HCT116 (cell line): ENCODE measurements at regions not wholly inside any gene's neighbourhood (a gene's known extent, or its start where the extent isn't known, plus 50 kb on each side); places are given as distances from the start of the nearest gene placed in this dataset.

Experiments used
- ATAC-seq: fragments of 200-7000 bp; cut with Tn5 transposase; 2 replicates; pipeline ENCODE4 v1.9.1; 2020; ENCODE audit warnings: mild to moderate bottlenecking, moderate library complexity
- BruUV-seq: library from RNA; stranded (reverse); fragments of 400-500 nt; replicated peaks from 2 replicates; lab custom pipeline; 2021; lab: Mats Ljungman, UMichigan
- CTCF ChIA-PET: fragments of 300-600 bp; sonication (Branson Sonifier 250); formaldehyde crosslinking; loops from one replicate; lab custom pipeline; 2021; ENCODE audit warnings: antibody characterized with exemption; lab: Charles Lee
- POLR2A ChIA-PET: fragments of 300-600, 350-600 bp; sonication (Branson Sonifier 250); formaldehyde crosslinking; loops from one replicate; lab custom pipeline; 2021; ENCODE audit warnings: antibody characterized with exemption; lab: Charles Lee
- RAD21 ChIA-PET, 2 experiments: fragments of 300-600 bp; sonication (Branson Sonifier 250); formaldehyde crosslinking; loops; one replicate each; lab custom pipeline; 2023; ENCODE audit warnings: low total read pairs in 2 of 2; ENCODE audit not compliant: uncharacterized antibody in 2 of 2, unreplicated experiment in 2 of 2, low non-redundant PET in 1 of 2; lab: Charles Lee
- DNase-seq: peaks from one replicate; pipeline ENCODE4 v3.0.0-alpha.2; 2010; ENCODE audit warnings: low read depth, low spot score
- H2AFZ ChIP-seq: fragments of 200-600 bp; shearing (Covaris generic), sonication (generic); 2 replicates; pipeline ENCODE4 v1.6.1; 2017; ENCODE audit warnings: low read depth, mixed run types, mixed read lengths, antibody characterized with exemption, low read length; ENCODE audit not compliant: poor library complexity, severe bottlenecking
- H3K27ac ChIP-seq: 2 replicates; pipeline ENCODE4 v1.5.1; 2012; ENCODE audit warnings: low read depth, low read length
- H3K27me3 ChIP-seq: fragments of 200-600 bp; sonication (generic); 2 replicates; pipeline ENCODE4 v1.6.1; 2016; ENCODE audit warnings: mixed run types, low read length, mixed read lengths; ENCODE audit not compliant: insufficient read depth
- H3K36me3 ChIP-seq, 2 experiments: fragments of 200-500 bp in 1 of 2; fragments of 200-600 bp in 1 of 2; sonication (Bioruptor generic) in 1 of 2; sonication (generic) in 1 of 2; 2 replicates each; pipeline versions ENCODE4 v1.5.1 to v1.6.1; 2014 to 2016; ENCODE audit warnings: low read length in 2 of 2, inconsistent platforms in 1 of 2, mixed read lengths in 1 of 2, mixed run types in 1 of 2; ENCODE audit not compliant: insufficient read depth in 2 of 2, control insufficient read depth in 1 of 2
- H3K4me1 ChIP-seq, 2 experiments: fragments of 200-600 bp in 1 of 2; sonication (generic) in 1 of 2; 2 replicates each; pipeline versions ENCODE4 v1.5.1 to v1.6.1; 2012 to 2017; ENCODE audit warnings: low read length in 2 of 2, inconsistent platforms in 1 of 2, mild to moderate bottlenecking in 1 of 2, mixed read lengths in 1 of 2, mixed run types in 1 of 2, moderate library complexity in 1 of 2; ENCODE audit not compliant: insufficient read depth in 2 of 2, control insufficient read depth in 1 of 2
- H3K4me2 ChIP-seq: fragments of 200-600 bp; sonication (generic); 2 replicates; pipeline ENCODE4 v1.6.1; 2017; ENCODE audit warnings: mixed run types, low read length, mixed read lengths
- H3K4me3 ChIP-seq, 2 experiments: fragments of 200-600 bp in 1 of 2; sonication (generic) in 1 of 2; replicated peaks in 1 of 2; 2 replicates each; pipeline ENCODE4 v1.5.1; 2011 to 2016; ENCODE audit warnings: low read length in 2 of 2, control low read depth in 1 of 2, low read depth in 1 of 2, mild to moderate bottlenecking in 1 of 2, mixed read lengths in 1 of 2, mixed run types in 1 of 2
- H3K79me2 ChIP-seq: fragments of 200-600 bp; sonication (generic); 2 replicates; pipeline ENCODE4 v1.6.1; 2017; ENCODE audit warnings: mild to moderate bottlenecking, mixed run types, low read length, moderate library complexity, mixed read lengths; ENCODE audit not compliant: insufficient read depth
- H3K9ac ChIP-seq: fragments of 200-600 bp; sonication (generic); 2 replicates; pipeline ENCODE4 v1.6.1; 2016; ENCODE audit warnings: low read length, mixed read lengths
- H3K9me2 ChIP-seq: fragments of 200-600 bp; sonication (generic), shearing (Covaris generic); 2 replicates; pipeline ENCODE4 v1.6.1; 2017; ENCODE audit warnings: mixed run types, mild to moderate bottlenecking, moderate library complexity; ENCODE audit not compliant: insufficient read depth
- H3K9me3 ChIP-seq, 2 experiments: fragments of 200-500 bp in 1 of 2; fragments of 200-600 bp in 1 of 2; sonication (Bioruptor generic) in 1 of 2; sonication (generic) in 1 of 2; 2 replicates each; pipeline ENCODE4 v1.6.1; 2014 to 2017; ENCODE audit warnings: low read length in 2 of 2, mixed read lengths in 2 of 2, inconsistent platforms in 1 of 2, low read depth in 1 of 2, mild to moderate bottlenecking in 1 of 2, mixed run types in 1 of 2, moderate library complexity in 1 of 2; ENCODE audit not compliant: control insufficient read depth in 1 of 2, insufficient read depth in 1 of 2
- H4K20me1 ChIP-seq: fragments of 200-600 bp; sonication (generic), shearing (Covaris generic); 2 replicates; pipeline ENCODE4 v1.6.1; 2017; ENCODE audit warnings: mixed run types, mild to moderate bottlenecking, moderate library complexity; ENCODE audit not compliant: insufficient read depth
- CBX3 ChIP-seq: IDR thresholded peaks from 2 replicates; pipeline ENCODE4 v1.6.1; 2012; ENCODE audit warnings: low read depth
- CEBPB ChIP-seq: IDR thresholded peaks from 2 replicates; pipeline ENCODE4 v1.6.1; 2012; ENCODE audit warnings: low read depth
- EGR1 ChIP-seq: IDR thresholded peaks from 2 replicates; pipeline ENCODE4 v1.6.1; 2012; ENCODE audit warnings: low read depth
- JUND ChIP-seq: IDR thresholded peaks from 2 replicates; pipeline ENCODE4 v1.6.1; 2012
- POLR2A ChIP-seq: IDR thresholded peaks from 2 replicates; pipeline ENCODE4 v1.7.0; 2011; ENCODE audit warnings: borderline replicate concordance; ENCODE audit not compliant: insufficient read depth, insufficient read length; ENCODE audit errors: extremely low read depth
- POLR2AphosphoS5 ChIP-seq: IDR thresholded peaks from 2 replicates; pipeline ENCODE4 v1.6.1; 2011; ENCODE audit warnings: mild to moderate bottlenecking, low read depth, low read length, moderate library complexity
- RAD21 ChIP-seq: IDR thresholded peaks from 2 replicates; pipeline ENCODE4 v1.6.1; 2012; ENCODE audit warnings: low read depth, mild to moderate bottlenecking
- SIN3A ChIP-seq: IDR thresholded peaks from 2 replicates; pipeline ENCODE4 v1.6.1; 2012; ENCODE audit warnings: low read depth
- SP1 ChIP-seq: IDR thresholded peaks from 2 replicates; pipeline ENCODE4 v1.6.1; 2012; ENCODE audit warnings: low read depth
- SRF ChIP-seq: IDR thresholded peaks from 2 replicates; pipeline ENCODE4 v1.6.1; 2012; ENCODE audit warnings: low read depth
- YY1 ChIP-seq: IDR thresholded peaks from 2 replicates; pipeline ENCODE4 v1.6.1; 2011; ENCODE audit warnings: low read length, low read depth, moderate library complexity, mild to moderate bottlenecking; ENCODE audit not compliant: insufficient replicate concordance; ENCODE audit errors: extremely low read depth
- ZNF274 ChIP-seq: fragments of 200-500 bp; sonication (Bioruptor generic); IDR thresholded peaks from 2 replicates; pipeline ENCODE4 v1.6.1; 2014; ENCODE audit warnings: mild to moderate bottlenecking, low read depth, low read length, inconsistent platforms
- intact Hi-C: fragments of 100-400 bp; cut with micrococcal nuclease; formaldehyde crosslinking; loops from 2 replicates; pipeline ENCODE4 v1.10.0; 2022
- TF ChIP-seq, protein P1 (sequence below): IDR thresholded peaks from 2 replicates; pipeline ENCODE4 v1.6.1; 2012; ENCODE audit warnings: low read depth
- TF ChIP-seq, protein P2 (sequence below): IDR thresholded peaks from 2 replicates; pipeline ENCODE4 v1.6.1; 2011; ENCODE audit warnings: mild to moderate bottlenecking, low read length, moderate library complexity; ENCODE audit not compliant: insufficient replicate concordance; ENCODE audit errors: extremely low read depth
- TF ChIP-seq, protein P3 (sequence below): IDR thresholded peaks from 2 replicates; pipeline ENCODE4 v1.6.1; 2012
- TF ChIP-seq, protein P4 (sequence below), 3 experiments: fragments of 200-600 bp in 1 of 3; sonication (generic) in 1 of 3; IDR thresholded peaks in 2 of 3; conservative IDR thresholded peaks in 1 of 3; 2 replicates each; pipeline ENCODE4 v1.5.1; 2012 to 2017; ENCODE audit warnings: low read depth in 2 of 3, low read length in 2 of 3, antibody characterized with exemption in 1 of 3, borderline replicate concordance in 1 of 3, control low read depth in 1 of 3, mild to moderate bottlenecking in 1 of 3, mixed read lengths in 1 of 3, mixed run types in 1 of 3, moderate library complexity in 1 of 3; ENCODE audit not compliant: insufficient read depth in 1 of 3

DNA sequence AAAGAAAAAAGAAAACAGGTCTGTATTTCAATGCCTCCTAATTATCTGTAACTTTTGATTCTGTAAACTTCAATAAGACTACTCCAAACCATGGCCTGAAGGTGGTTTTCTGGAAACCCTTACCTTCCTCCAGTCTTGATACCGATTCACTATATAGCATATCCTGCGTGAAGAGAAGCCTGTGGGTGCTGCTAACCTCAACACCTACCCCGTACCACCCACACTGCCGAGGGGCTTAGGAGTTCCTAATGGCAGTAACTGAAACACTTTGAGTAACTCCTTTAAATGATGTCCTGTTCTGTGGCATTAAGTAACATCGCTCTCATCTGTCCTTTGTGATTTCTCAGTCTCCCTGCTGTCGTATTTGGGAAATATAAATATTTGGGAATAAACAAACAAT lies 104.5 kb upstream of the CARMIL1 start (continued):
- TF ChIP-seq, protein P1, sequence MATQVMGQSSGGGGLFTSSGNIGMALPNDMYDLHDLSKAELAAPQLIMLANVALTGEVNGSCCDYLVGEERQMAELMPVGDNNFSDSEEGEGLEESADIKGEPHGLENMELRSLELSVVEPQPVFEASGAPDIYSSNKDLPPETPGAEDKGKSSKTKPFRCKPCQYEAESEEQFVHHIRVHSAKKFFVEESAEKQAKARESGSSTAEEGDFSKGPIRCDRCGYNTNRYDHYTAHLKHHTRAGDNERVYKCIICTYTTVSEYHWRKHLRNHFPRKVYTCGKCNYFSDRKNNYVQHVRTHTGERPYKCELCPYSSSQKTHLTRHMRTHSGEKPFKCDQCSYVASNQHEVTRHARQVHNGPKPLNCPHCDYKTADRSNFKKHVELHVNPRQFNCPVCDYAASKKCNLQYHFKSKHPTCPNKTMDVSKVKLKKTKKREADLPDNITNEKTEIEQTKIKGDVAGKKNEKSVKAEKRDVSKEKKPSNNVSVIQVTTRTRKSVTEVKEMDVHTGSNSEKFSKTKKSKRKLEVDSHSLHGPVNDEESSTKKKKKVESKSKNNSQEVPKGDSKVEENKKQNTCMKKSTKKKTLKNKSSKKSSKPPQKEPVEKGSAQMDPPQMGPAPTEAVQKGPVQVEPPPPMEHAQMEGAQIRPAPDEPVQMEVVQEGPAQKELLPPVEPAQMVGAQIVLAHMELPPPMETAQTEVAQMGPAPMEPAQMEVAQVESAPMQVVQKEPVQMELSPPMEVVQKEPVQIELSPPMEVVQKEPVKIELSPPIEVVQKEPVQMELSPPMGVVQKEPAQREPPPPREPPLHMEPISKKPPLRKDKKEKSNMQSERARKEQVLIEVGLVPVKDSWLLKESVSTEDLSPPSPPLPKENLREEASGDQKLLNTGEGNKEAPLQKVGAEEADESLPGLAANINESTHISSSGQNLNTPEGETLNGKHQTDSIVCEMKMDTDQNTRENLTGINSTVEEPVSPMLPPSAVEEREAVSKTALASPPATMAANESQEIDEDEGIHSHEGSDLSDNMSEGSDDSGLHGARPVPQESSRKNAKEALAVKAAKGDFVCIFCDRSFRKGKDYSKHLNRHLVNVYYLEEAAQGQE, result no peak
- TF ChIP-seq SRF (no peak), POLR2A (no peak)
- TF ChIP-seq, protein P2, sequence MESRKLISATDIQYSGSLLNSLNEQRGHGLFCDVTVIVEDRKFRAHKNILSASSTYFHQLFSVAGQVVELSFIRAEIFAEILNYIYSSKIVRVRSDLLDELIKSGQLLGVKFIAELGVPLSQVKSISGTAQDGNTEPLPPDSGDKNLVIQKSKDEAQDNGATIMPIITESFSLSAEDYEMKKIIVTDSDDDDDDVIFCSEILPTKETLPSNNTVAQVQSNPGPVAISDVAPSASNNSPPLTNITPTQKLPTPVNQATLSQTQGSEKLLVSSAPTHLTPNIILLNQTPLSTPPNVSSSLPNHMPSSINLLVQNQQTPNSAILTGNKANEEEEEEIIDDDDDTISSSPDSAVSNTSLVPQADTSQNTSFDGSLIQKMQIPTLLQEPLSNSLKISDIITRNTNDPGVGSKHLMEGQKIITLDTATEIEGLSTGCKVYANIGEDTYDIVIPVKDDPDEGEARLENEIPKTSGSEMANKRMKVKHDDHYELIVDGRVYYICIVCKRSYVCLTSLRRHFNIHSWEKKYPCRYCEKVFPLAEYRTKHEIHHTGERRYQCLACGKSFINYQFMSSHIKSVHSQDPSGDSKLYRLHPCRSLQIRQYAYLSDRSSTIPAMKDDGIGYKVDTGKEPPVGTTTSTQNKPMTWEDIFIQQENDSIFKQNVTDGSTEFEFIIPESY, result no peak
- TF ChIP-seq, all 23 proteins: peak for 0

DNA sequence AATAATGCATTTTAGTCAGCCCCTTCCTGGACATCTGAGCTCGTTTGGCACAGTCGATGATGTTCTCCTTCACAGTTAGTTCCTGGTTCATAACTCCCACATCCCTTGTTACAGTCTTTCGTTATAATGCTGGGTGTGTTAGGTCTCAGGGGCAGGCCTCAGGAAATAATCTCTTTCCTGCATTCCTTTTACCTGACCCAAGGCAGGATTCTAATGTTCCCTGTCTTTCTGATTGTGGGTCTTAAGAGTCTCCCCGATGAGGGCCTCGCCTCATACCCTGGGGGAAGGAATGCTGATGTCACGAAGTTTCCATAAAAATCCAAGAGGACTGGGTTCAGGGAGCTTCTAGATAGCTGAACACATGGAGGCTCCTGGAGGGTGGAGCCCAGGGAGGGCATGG lies 104.0 kb upstream of the CARMIL1 start:
- Histone ChIP-seq H3K36me3 (no peaks in the 10 kb centered on the region), H3K9me3 (no peaks in the 10 kb centered on the region), H3K4me2 (0 out of 2 replicates have a peak overlapping the region, but pooled peaks have one; percentile 28), H3K4me3 (no peak overlapping the region), H3K79me2 (no peaks in the 10 kb centered on the region), H2AFZ (peak overlapping the region; percentile 73), H3K27me3 (no peaks in the 10 kb centered on the region), H3K4me1 (peaks cover 19 to 32% of the 10 kb centered on the region in 2 experiments), H3K9me2 (no peaks in the 10 kb centered on the region), H3K9ac (no peak overlapping the region), H3K27ac (no peak overlapping the region), H4K20me1 (no peaks in the 10 kb centered on the region)
- DNase-seq, result no peak
- no peak for TF ChIP-seq ZNF274
- no peak for TF ChIP-seq SP1
- TF ChIP-seq, protein P2, result no peak
- TF ChIP-seq CBX3, result no peak
- no peak for TF ChIP-seq CEBPB
- no peak for TF ChIP-seq JUND
- no peak for TF ChIP-seq YY1
- no peak for TF ChIP-seq POLR2AphosphoS5
- no peak for TF ChIP-seq EGR1
- no peak for TF ChIP-seq SIN3A
- TF ChIP-seq, protein P3, sequence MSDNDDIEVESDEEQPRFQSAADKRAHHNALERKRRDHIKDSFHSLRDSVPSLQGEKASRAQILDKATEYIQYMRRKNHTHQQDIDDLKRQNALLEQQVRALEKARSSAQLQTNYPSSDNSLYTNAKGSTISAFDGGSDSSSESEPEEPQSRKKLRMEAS, result no peak
- TF ChIP-seq RAD21, result no peak
- no peak for TF ChIP-seq SRF
- TF ChIP-seq, protein P4, sequence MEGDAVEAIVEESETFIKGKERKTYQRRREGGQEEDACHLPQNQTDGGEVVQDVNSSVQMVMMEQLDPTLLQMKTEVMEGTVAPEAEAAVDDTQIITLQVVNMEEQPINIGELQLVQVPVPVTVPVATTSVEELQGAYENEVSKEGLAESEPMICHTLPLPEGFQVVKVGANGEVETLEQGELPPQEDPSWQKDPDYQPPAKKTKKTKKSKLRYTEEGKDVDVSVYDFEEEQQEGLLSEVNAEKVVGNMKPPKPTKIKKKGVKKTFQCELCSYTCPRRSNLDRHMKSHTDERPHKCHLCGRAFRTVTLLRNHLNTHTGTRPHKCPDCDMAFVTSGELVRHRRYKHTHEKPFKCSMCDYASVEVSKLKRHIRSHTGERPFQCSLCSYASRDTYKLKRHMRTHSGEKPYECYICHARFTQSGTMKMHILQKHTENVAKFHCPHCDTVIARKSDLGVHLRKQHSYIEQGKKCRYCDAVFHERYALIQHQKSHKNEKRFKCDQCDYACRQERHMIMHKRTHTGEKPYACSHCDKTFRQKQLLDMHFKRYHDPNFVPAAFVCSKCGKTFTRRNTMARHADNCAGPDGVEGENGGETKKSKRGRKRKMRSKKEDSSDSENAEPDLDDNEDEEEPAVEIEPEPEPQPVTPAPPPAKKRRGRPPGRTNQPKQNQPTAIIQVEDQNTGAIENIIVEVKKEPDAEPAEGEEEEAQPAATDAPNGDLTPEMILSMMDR (IDR thresholded peaks at IDR 0.05 in 2 of 3, conservative IDR thresholded peaks at IDR 0.05 in 1 of 3; ENCODE audit: borderline replicate concordance in 1 of 3, insufficient read depth in 1 of 3, low read depth in 2 of 3, low read length in 2 of 3), result no peak
- ChIA-PET POLR2A (no interaction called here), RAD21 (no interaction called here), CTCF (interaction anchor here (0.9 kb wide), 1 partner anchor 91 kb away, joined by 3 read pairs; no protein-coding TSS in a partner anchor)
- ATAC-seq, result 0 out of 2 replicates have a peak, but pooled peaks have one; percentile 8
- intact Hi-C loops, result no loop called here
- BruUV-seq, result no TSS peak
